Osteocyte (in vitro differentiated cells): ENCODE measurements at regions not wholly inside any gene's neighbourhood (a gene's known extent, or its start where the extent isn't known, plus 50 kb on each side); places are given as distances from the start of the nearest gene placed in this dataset.

Source experiments
- DNase-seq: peaks from one replicate; pipeline ENCODE4 v3.0.0; 2021; ENCODE audit warnings: mixed read lengths; ENCODE audit not compliant: unreplicated experiment; ENCODE audit errors: extremely low spot score
- H3K27ac Mint-ChIP-seq: one replicate; pipeline ENCODE4 v1.8.0; 2021; ENCODE audit warnings: mild to moderate bottlenecking, mixed read lengths; ENCODE audit not compliant: unreplicated experiment
- H3K27me3 Mint-ChIP-seq: one replicate; pipeline ENCODE4 v1.8.0; 2021; ENCODE audit warnings: mixed read lengths; ENCODE audit not compliant: unreplicated experiment
- H3K36me3 Mint-ChIP-seq: one replicate; pipeline ENCODE4 v1.8.0; 2021; ENCODE audit warnings: mixed read lengths; ENCODE audit not compliant: unreplicated experiment
- H3K4me1 Mint-ChIP-seq: one replicate; pipeline ENCODE4 v1.8.0; 2021; ENCODE audit warnings: mixed read lengths; ENCODE audit not compliant: unreplicated experiment
- H3K4me3 Mint-ChIP-seq: one replicate; pipeline ENCODE4 v1.8.0; 2021; ENCODE audit warnings: mild to moderate bottlenecking, moderate library complexity, mixed read lengths; ENCODE audit not compliant: unreplicated experiment
- H3K9me3 Mint-ChIP-seq: one replicate; pipeline ENCODE4 v1.8.0; 2021; ENCODE audit warnings: mixed read lengths; ENCODE audit not compliant: unreplicated experiment
- CTCF ChIP-seq: fragments of 200-600 bp; sonication (generic); IDR thresholded peaks from 2 replicates; pipeline ENCODE4 v1.5.0; 2021; ENCODE audit warnings: antibody characterized with exemption, mild to moderate bottlenecking, moderate library complexity

GRCh38 chr5:21644032-21644431 is 1209.1 kb downstream of the CDH12 start:
- peaks cover 14% of the 10 kb centered on the region for H3K27me3 Mint-ChIP-seq

GRCh38 chr5:21642312-21642711 is 1210.8 kb downstream of the CDH12 start:
- no peaks in the 10 kb centered on the region for H3K9me3 Mint-ChIP-seq
- no peak overlapping the region for H3K4me3 Mint-ChIP-seq
- H3K4me1 Mint-ChIP-seq, result no peaks in the 10 kb centered on the region
- no peaks in the 10 kb centered on the region for H3K36me3 Mint-ChIP-seq
- TF ChIP-seq CTCF, result no peak
- peaks cover 8% of the 10 kb centered on the region for H3K27me3 Mint-ChIP-seq
- DNase-seq, result no peak
- H3K27ac Mint-ChIP-seq, result no peak overlapping the region

More at GRCh38 chr5:21644032-21644431, 1209.1 kb downstream of the CDH12 start:
- H3K9me3 Mint-ChIP-seq, result no peaks in the 10 kb centered on the region
- no peaks in the 10 kb centered on the region for H3K36me3 Mint-ChIP-seq
- H3K4me3 Mint-ChIP-seq, result no peak overlapping the region
- no peak for TF ChIP-seq CTCF
- H3K4me1 Mint-ChIP-seq, result no peaks in the 10 kb centered on the region
- DNase-seq, result no peak
- no peak overlapping the region for H3K27ac Mint-ChIP-seq

GRCh38 chr5:21623831-21624230 is 1229.3 kb downstream of the CDH12 start:
- Mint-ChIP-seq H3K9me3 (peaks cover 4% of the 10 kb centered on the region), H3K4me1 (no peaks in the 10 kb centered on the region), H3K4me3 (no peak overlapping the region)

GRCh38 chr5:21615195-21615765 is 1237.9 kb downstream of the CDH12 start:
- DNase-seq, result no peak
- Mint-ChIP-seq H3K27me3 (peaks cover 4% of the 10 kb centered on the region), H3K4me3 (no peak overlapping the region), H3K27ac (no peak overlapping the region), H3K36me3 (no peaks in the 10 kb centered on the region), H3K4me1 (no peaks in the 10 kb centered on the region), H3K9me3 (no peaks in the 10 kb centered on the region)
- TF ChIP-seq CTCF, result no peak

More at GRCh38 chr5:21623831-21624230, 1229.3 kb downstream of the CDH12 start:
- TF ChIP-seq CTCF, result no peak
- H3K27ac Mint-ChIP-seq, result no peak overlapping the region
- H3K36me3 Mint-ChIP-seq, result no peaks in the 10 kb centered on the region
- H3K27me3 Mint-ChIP-seq, result no peaks in the 10 kb centered on the region
- no peak for DNase-seq

GRCh38 chr5:21613971-21614488 is 1239.1 kb downstream of the CDH12 start:
- Mint-ChIP-seq H3K36me3 (no peaks in the 10 kb centered on the region), H3K4me3 (no peak overlapping the region), H3K9me3 (no peaks in the 10 kb centered on the region), H3K27ac (no peak overlapping the region), H3K27me3 (peaks cover 4% of the 10 kb centered on the region), H3K4me1 (no peaks in the 10 kb centered on the region)
- no peak for TF ChIP-seq CTCF
- no peak for DNase-seq
